ENCODE measurements at regions not wholly inside any gene's neighbourhood (a gene's known extent, or its start where the extent isn't known, plus 50 kb on each side); places are given as distances from the start of the nearest gene placed in this dataset.

- TF ChIP-seq REST (IDR thresholded peaks at IDR 0.05; ENCODE audit: low read depth) (no peak), YY1 (IDR thresholded peaks at IDR 0.05; ENCODE audit: extremely low read depth, insufficient replicate concordance, low read depth, low read length) (no peak), CBX3 (IDR thresholded peaks at IDR 0.05; ENCODE audit: low read depth) (no peak), ELF1 (IDR thresholded peaks at IDR 0.05; ENCODE audit: borderline replicate concordance, low read depth) (no peak), ZFX (IDR thresholded peaks at IDR 0.05) (no peak)
- BruUV-seq (replicated peaks) = no TSS peak
- Histone ChIP-seq H2AFZ (ENCODE audit: low read depth, low read length, poor library complexity, severe bottlenecking) (no peak overlapping the region), H3K9ac (ENCODE audit: low read length) (no peak overlapping the region), H3K27ac (ENCODE audit: low read depth, low read length) (no peak overlapping the region), H3K9me2 (ENCODE audit: insufficient read depth) (no peaks in the 10 kb centered on the region), H3K4me1 (ENCODE audit: control insufficient read depth in 1 of 2, insufficient read depth in 2 of 2, low read length in 2 of 2) (no peaks in the 10 kb centered on the region), H4K20me1 (ENCODE audit: insufficient read depth) (no peaks in the 10 kb centered on the region; the same call in 1 of the 2 replicates), H3K36me3 (ENCODE audit: control insufficient read depth in 1 of 2, insufficient read depth in 2 of 2, low read length in 2 of 2) (no peaks in the 10 kb centered on the region), H3K9me3 (ENCODE audit: control insufficient read depth in 1 of 2, insufficient read depth in 1 of 2, low read depth in 1 of 2, low read length in 2 of 2) (peaks cover 11 to 16% of the 10 kb centered on the region in 2 experiments; a peak in 2 of 4 replicates), H3K4me3 (replicated peaks in 1 of 2; ENCODE audit: low read depth in 1 of 2, low read length in 2 of 2) (no peak overlapping the region), H3K27me3 (ENCODE audit: insufficient read depth, low read length) (no peaks in the 10 kb centered on the region), H3K79me2 (ENCODE audit: insufficient read depth, low read length) (no peaks in the 10 kb centered on the region), H3K4me2 (ENCODE audit: low read length) (no peak overlapping the region)
- RAD21 ChIA-PET (ENCODE audit: low non-redundant PET in 1 of 2, low total read pairs in 2 of 2, uncharacterized antibody in 2 of 2, unreplicated experiment in 2 of 2) = no interaction called here
- intact Hi-C loops (cut with micrococcal nuclease) = no loop called here
- POLR2A ChIA-PET = no interaction called here
- no peak for DNase-seq (ENCODE audit: low read depth, low spot score)
- no peak for ATAC-seq
- CTCF ChIA-PET = no interaction called here
Measured at GRCh38 chr18:44062345-44062744, 618.3 kb upstream of the SETBP1 start.

- Histone ChIP-seq H3K27me3 (ENCODE audit: insufficient read depth, low read length) (no peaks in the 10 kb centered on the region), H2AFZ (ENCODE audit: low read depth, low read length, poor library complexity, severe bottlenecking) (no peak overlapping the region), H3K9me2 (ENCODE audit: insufficient read depth) (no peaks in the 10 kb centered on the region), H3K4me2 (ENCODE audit: low read length) (no peak overlapping the region), H3K36me3 (ENCODE audit: control insufficient read depth in 1 of 2, insufficient read depth in 2 of 2, low read length in 2 of 2) (no peaks in the 10 kb centered on the region), H3K4me3 (replicated peaks in 1 of 2; ENCODE audit: low read depth in 1 of 2, low read length in 2 of 2) (no peak overlapping the region), H3K27ac (ENCODE audit: low read depth, low read length) (no peak overlapping the region), H3K79me2 (ENCODE audit: insufficient read depth, low read length) (no peaks in the 10 kb centered on the region), H3K9ac (ENCODE audit: low read length) (no peak overlapping the region), H4K20me1 (ENCODE audit: insufficient read depth) (no peaks in the 10 kb centered on the region; the same call in 1 of the 2 replicates), H3K4me1 (ENCODE audit: control insufficient read depth in 1 of 2, insufficient read depth in 2 of 2, low read length in 2 of 2) (no peaks in the 10 kb centered on the region), H3K9me3 (ENCODE audit: control insufficient read depth in 1 of 2, insufficient read depth in 1 of 2, low read depth in 1 of 2, low read length in 2 of 2) (peaks cover 9 to 13% of the 10 kb centered on the region in 2 experiments; a peak in 2 of 4 replicates)
- ATAC-seq (no peak), DNase-seq (ENCODE audit: low read depth, low spot score) (no peak)
- ChIA-PET POLR2A (no interaction called here), RAD21 (ENCODE audit: low non-redundant PET in 1 of 2, low total read pairs in 2 of 2, uncharacterized antibody in 2 of 2, unreplicated experiment in 2 of 2) (no interaction called here), CTCF (no interaction called here)
- BruUV-seq (replicated peaks) = no TSS peak
- intact Hi-C loops (cut with micrococcal nuclease) = no loop called here
- TF ChIP-seq EZH2 (IDR thresholded peaks at IDR 0.05) = no peak
- no peak for TF ChIP-seq YY1 (IDR thresholded peaks at IDR 0.05; ENCODE audit: extremely low read depth, insufficient replicate concordance, low read depth, low read length)
- no peak for TF ChIP-seq POLR2AphosphoS5 (IDR thresholded peaks at IDR 0.05; ENCODE audit: low read depth, low read length)
- no peak for TF ChIP-seq JUND (IDR thresholded peaks at IDR 0.05)
- no peak for TF ChIP-seq POLR2A (IDR thresholded peaks at IDR 0.05; ENCODE audit: borderline replicate concordance, extremely low read depth, insufficient read depth, insufficient read length)
- TF ChIP-seq SIN3A (IDR thresholded peaks at IDR 0.05; ENCODE audit: low read depth) = no peak
- no peak for TF ChIP-seq ZFX (IDR thresholded peaks at IDR 0.05)
- TF ChIP-seq EGR1 (IDR thresholded peaks at IDR 0.05; ENCODE audit: low read depth) = no peak
- TF ChIP-seq REST (IDR thresholded peaks at IDR 0.05; ENCODE audit: low read depth) = no peak
- TF ChIP-seq ZBTB33 (IDR thresholded peaks at IDR 0.05; ENCODE audit: extremely low read depth, insufficient replicate concordance, low read length) = no peak
Measured at GRCh38 chr18:44065206-44065605, 615.5 kb upstream of the SETBP1 start.

All from HCT116 (cell line).